ENCODE measurements at regions not wholly inside any gene's neighbourhood (a gene's known extent, or its start where the extent isn't known, plus 50 kb on each side); places are given as distances from the start of the nearest gene placed in this dataset.

DNA sequence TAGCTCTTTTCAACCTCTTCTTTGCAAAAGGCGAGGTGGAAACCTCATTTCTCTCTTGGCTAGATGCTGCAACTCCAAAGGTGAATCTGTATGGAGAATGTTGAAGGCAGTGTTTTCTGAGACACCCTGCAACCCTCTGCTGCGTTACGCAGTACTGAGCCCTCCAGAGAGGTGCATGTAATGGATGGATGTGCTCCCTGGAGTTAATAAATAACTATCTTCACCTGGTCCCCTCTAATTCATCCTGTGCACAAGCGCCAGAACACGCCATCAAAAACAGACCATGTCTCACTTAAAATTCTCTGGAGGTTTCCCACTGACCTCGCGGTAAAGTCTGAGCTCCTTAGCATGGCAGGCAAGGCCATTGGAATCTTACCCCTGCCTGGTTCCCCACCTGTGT, 234.4 kb upstream of the PWP1 start:
- Histone ChIP-seq H3K4me2 (ENCODE audit: insufficient read depth, insufficient read length, low read length) (no peak overlapping the region), H4K5ac (ENCODE audit: insufficient read length, low read depth, low read length) (no peak overlapping the region), H2BK12ac (ENCODE audit: insufficient read length, low read depth, low read length) (no peak overlapping the region), H2BK20ac (ENCODE audit: low read depth, low read length, poor library complexity, severe bottlenecking) (no peak overlapping the region), H3K18ac (ENCODE audit: insufficient read length, low read depth, low read length) (no peak overlapping the region), H4K91ac (ENCODE audit: insufficient read length, low read depth, low read length) (no peak overlapping the region), H3K23me2 (ENCODE audit: insufficient read length, low read depth, low read length, poor library complexity, severe bottlenecking) (no peaks in the 10 kb centered on the region), H3K79me1 (ENCODE audit: insufficient read depth, low read depth, low read length, poor library complexity, severe bottlenecking) (no peaks in the 10 kb centered on the region), H2BK15ac (ENCODE audit: low read depth, low read length) (no peak overlapping the region), H3K4me1 (ENCODE audit: insufficient read depth, low read length) (no peaks in the 10 kb centered on the region; the same call in 1 of the 2 replicates), H3K56ac (ENCODE audit: insufficient read length, low read depth, low read length) (no peak overlapping the region), H3K9ac (ENCODE audit: extremely low read depth, insufficient read length, low read length) (no peak overlapping the region), H2BK120ac (ENCODE audit: low read depth, low read length, poor library complexity, severe bottlenecking) (no peak overlapping the region), H4K8ac (replicated peaks; ENCODE audit: insufficient read length, low read depth, low read length) (no peak overlapping the region), H4K20me1 (ENCODE audit: control insufficient read depth, insufficient read depth, insufficient read length) (no peaks in the 10 kb centered on the region), H3K9me3 (ENCODE audit: control insufficient read depth, low read depth, low read length) (no peaks in the 10 kb centered on the region), H3K4ac (ENCODE audit: low read depth, low read length) (no peak overlapping the region), H3K27me3 (ENCODE audit: insufficient read depth, low read length) (no peaks in the 10 kb centered on the region), H3K27ac (ENCODE audit: insufficient read length, low read depth, low read length) (no peak overlapping the region), H2AFZ (ENCODE audit: low read length) (no peak overlapping the region), H2AK5ac (ENCODE audit: insufficient read length, low read length) (no peak overlapping the region), H3K14ac (ENCODE audit: insufficient read depth, low read length) (no peak overlapping the region), H3T11ph (ENCODE audit: low read length) (no peak overlapping the region), H3K23ac (ENCODE audit: insufficient read length, low read depth, low read length) (no peak overlapping the region), H2BK5ac (ENCODE audit: insufficient read length, low read length) (no peak overlapping the region), H3K79me2 (ENCODE audit: insufficient read depth, low read length) (no peaks in the 10 kb centered on the region)
- WGBS (ENCODE audit: extremely low coverage, insufficient read length, low lambda C conversion rate) = no CpG with 5 or more reads among the region's 7 CpGs
- Mint-ChIP-seq H3K27ac (no peak overlapping the region; a peak in 1 of 7 replicates), H3K36me3 (ENCODE audit: insufficient read depth in 1 of 3, low read depth in 3 of 3) (no peaks in the 10 kb centered on the region), H3K4me1 (peaks cover 25 to 27% of the 10 kb centered on the region in 2 experiments), H3K9me3 (peaks cover 0 to 4% of the 10 kb centered on the region in 2 experiments; a peak in 3 of 5 replicates), H3K27me3 (ENCODE audit: low read depth) (no peaks in the 10 kb centered on the region; the same call in none of the 2 replicates), H3K4me3 (no peak overlapping the region)
- no peak for DNase-seq
- TF ChIP-seq, protein P1, sequence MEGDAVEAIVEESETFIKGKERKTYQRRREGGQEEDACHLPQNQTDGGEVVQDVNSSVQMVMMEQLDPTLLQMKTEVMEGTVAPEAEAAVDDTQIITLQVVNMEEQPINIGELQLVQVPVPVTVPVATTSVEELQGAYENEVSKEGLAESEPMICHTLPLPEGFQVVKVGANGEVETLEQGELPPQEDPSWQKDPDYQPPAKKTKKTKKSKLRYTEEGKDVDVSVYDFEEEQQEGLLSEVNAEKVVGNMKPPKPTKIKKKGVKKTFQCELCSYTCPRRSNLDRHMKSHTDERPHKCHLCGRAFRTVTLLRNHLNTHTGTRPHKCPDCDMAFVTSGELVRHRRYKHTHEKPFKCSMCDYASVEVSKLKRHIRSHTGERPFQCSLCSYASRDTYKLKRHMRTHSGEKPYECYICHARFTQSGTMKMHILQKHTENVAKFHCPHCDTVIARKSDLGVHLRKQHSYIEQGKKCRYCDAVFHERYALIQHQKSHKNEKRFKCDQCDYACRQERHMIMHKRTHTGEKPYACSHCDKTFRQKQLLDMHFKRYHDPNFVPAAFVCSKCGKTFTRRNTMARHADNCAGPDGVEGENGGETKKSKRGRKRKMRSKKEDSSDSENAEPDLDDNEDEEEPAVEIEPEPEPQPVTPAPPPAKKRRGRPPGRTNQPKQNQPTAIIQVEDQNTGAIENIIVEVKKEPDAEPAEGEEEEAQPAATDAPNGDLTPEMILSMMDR (conservative IDR thresholded peaks at IDR 0.05) = no peak

Measured in H9 (cell line).